Endothelial cell of umbilical vein (primary cell): ENCODE measurements at regions not wholly inside any gene's neighbourhood (a gene's known extent, or its start where the extent isn't known, plus 50 kb on each side); places are given as distances from the start of the nearest gene placed in this dataset.

Experiments
- BruUV-seq: library from RNA; stranded (reverse); fragments of 400-500 nt; replicated peaks from 2 replicates; lab custom pipeline; 2021; lab: Mats Ljungman, UMichigan
- CTCF ChIA-PET: fragments of 300-600, 350-600 bp; sonication (Branson Sonifier 250); formaldehyde crosslinking; loops from one replicate; lab custom pipeline; 2021; ENCODE audit warnings: antibody characterized with exemption, inconsistent platforms; lab: Charles Lee
- POLR2A ChIA-PET: fragments of 300-600, 350-600 bp; sonication (Branson Sonifier 250); formaldehyde crosslinking; loops from one replicate; lab custom pipeline; 2021; ENCODE audit warnings: antibody characterized with exemption, inconsistent platforms; lab: Charles Lee
- DNase-seq: peaks from one replicate; pipeline ENCODE4 v3.0.0-alpha.2; 2011; ENCODE audit warnings: low read depth, low spot score
- FAIRE-seq: peaks from 2 replicates; lab custom pipeline; 2011; peaks lifted over from hg19 to GRCh38; lab: Jason Lieb, UNC
- H2AFZ ChIP-seq: 2 replicates; pipeline ENCODE4 v1.6.0; 2012; ENCODE audit warnings: low read depth, low read length, control low read depth, inconsistent platforms
- H3K27ac ChIP-seq: 2 replicates; pipeline ENCODE4 v1.5.1; 2011; ENCODE audit warnings: low read depth, mild to moderate bottlenecking, control low read depth, low read length, moderate library complexity; ENCODE audit not compliant: insufficient read depth
- H3K27me3 ChIP-seq, 2 experiments: 2 replicates each; pipeline versions ENCODE4 v1.6.0 to v1.6.1; 2011; ENCODE audit warnings: low read length in 2 of 2, mixed read lengths in 1 of 2; ENCODE audit not compliant: control insufficient read depth in 2 of 2, insufficient read depth in 2 of 2
- H3K36me3 ChIP-seq, 2 experiments: 2 replicates in 1 of 2; 3 replicates in 1 of 2; pipeline ENCODE4 v1.5.1; 2011; ENCODE audit warnings: low read length in 2 of 2, mild to moderate bottlenecking in 1 of 2, moderate library complexity in 1 of 2; ENCODE audit not compliant: control insufficient read depth in 2 of 2, insufficient read depth in 2 of 2; ENCODE audit errors: extremely low read depth in 1 of 2
- H3K4me1 ChIP-seq: 3 replicates; pipeline ENCODE4 v1.5.1; 2011; ENCODE audit warnings: mild to moderate bottlenecking, low read length; ENCODE audit not compliant: control insufficient read depth, insufficient read depth; ENCODE audit errors: extremely low read depth
- H3K4me2 ChIP-seq: 2 replicates; pipeline ENCODE4 v1.6.1; 2011; ENCODE audit warnings: low read length, control low read depth, mixed read lengths; ENCODE audit not compliant: insufficient read depth
- H3K4me3 ChIP-seq, 3 experiments: fragments of 200-600 bp in 1 of 3; sonication (generic), shearing (Covaris generic) in 1 of 3; replicated peaks in 1 of 3; 2 replicates each; pipeline ENCODE4 v1.5.1; 2011 to 2016; ENCODE audit warnings: control low read depth in 3 of 3, low read length in 3 of 3, mild to moderate bottlenecking in 2 of 3, inconsistent platforms in 1 of 3, low read depth in 1 of 3, moderate library complexity in 1 of 3; ENCODE audit not compliant: insufficient read depth in 1 of 3
- H3K79me2 ChIP-seq: 2 replicates; pipeline ENCODE4 v1.6.0; 2012; ENCODE audit warnings: low read length, inconsistent platforms; ENCODE audit not compliant: control insufficient read depth, insufficient read depth
- H3K9ac ChIP-seq: replicated peaks from 2 replicates; pipeline ENCODE3; 2011; ENCODE audit warnings: low read length, control low read depth; ENCODE audit not compliant: insufficient read depth; ENCODE audit errors: extremely low read depth
- H3K9me1 ChIP-seq: replicated peaks from 3 replicates; pipeline ENCODE4 v1.6.0; 2011; ENCODE audit warnings: mild to moderate bottlenecking, low read length; ENCODE audit not compliant: control insufficient read depth, insufficient read depth; ENCODE audit errors: extremely low read depth
- H3K9me3 ChIP-seq: replicated peaks from 2 replicates; pipeline ENCODE4 v1.5.1; 2012; ENCODE audit warnings: low read length, inconsistent platforms; ENCODE audit not compliant: control insufficient read depth, insufficient read depth
- H4K20me1 ChIP-seq: replicated peaks from 2 replicates; pipeline ENCODE3; 2011; ENCODE audit warnings: mild to moderate bottlenecking, low read length; ENCODE audit not compliant: control insufficient read depth, insufficient read depth; ENCODE audit errors: extremely low read depth
- CTCF ChIP-seq, 2 donors: IDR thresholded peaks; 1 replicate in 1 of 2; 2 replicates in 1 of 2; pipeline ENCODE4 v1.5.1; 2011; ENCODE audit warnings: low read length in 2 of 2, mild to moderate bottlenecking in 2 of 2, moderate library complexity in 2 of 2, control low read depth in 1 of 2, inconsistent platforms in 1 of 2, low read depth in 1 of 2; ENCODE audit not compliant: insufficient read depth in 1 of 2; ENCODE audit errors: extremely low read depth in 1 of 2
- EZH2 ChIP-seq: IDR thresholded peaks from 2 replicates; pipeline ENCODE4 v1.6.1; 2012; ENCODE audit warnings: borderline replicate concordance, low read depth, mild to moderate bottlenecking, moderate library complexity, low read length, inconsistent platforms; ENCODE audit not compliant: severe bottlenecking
- FOS ChIP-seq: IDR thresholded peaks from 2 replicates; pipeline ENCODE4 v1.6.1; 2011; ENCODE audit warnings: mild to moderate bottlenecking, low read length, moderate library complexity, borderline replicate concordance; ENCODE audit not compliant: insufficient read depth
- GATA2 ChIP-seq: IDR thresholded peaks from 2 replicates; pipeline ENCODE4 v1.7.0; 2011; ENCODE audit warnings: low read depth, mild to moderate bottlenecking, moderate library complexity, mixed read lengths, low read length; ENCODE audit not compliant: insufficient read length, insufficient read depth
- JUN ChIP-seq: IDR thresholded peaks from 2 replicates; pipeline ENCODE4 v1.6.1; 2011; ENCODE audit warnings: borderline replicate concordance, low read depth; ENCODE audit not compliant: insufficient read length, insufficient read depth
- MAX ChIP-seq: IDR thresholded peaks from 2 replicates; pipeline ENCODE4 v1.6.1; 2011; ENCODE audit not compliant: insufficient read depth, insufficient read length
- MYC ChIP-seq: IDR thresholded peaks from one replicate; pipeline ENCODE4 v1.6.1; 2011; ENCODE audit warnings: mild to moderate bottlenecking, low read depth, low read length
- POLR2A ChIP-seq: IDR thresholded peaks from 2 replicates; pipeline ENCODE4 v1.6.1; 2012; ENCODE audit warnings: low read depth, mild to moderate bottlenecking, control low read depth, low read length
- POLR2AphosphoS5 ChIP-seq: IDR thresholded peaks from 2 replicates; pipeline ENCODE4 v1.6.1; 2012; ENCODE audit warnings: low read depth, mild to moderate bottlenecking, control low read depth, low read length, moderate library complexity; ENCODE audit not compliant: insufficient read depth
- dilution Hi-C: fragments of 300-500 bp; cut with MboI; formaldehyde crosslinking; loops from one replicate; pipeline ENCODE4 v1.15.0; 2019; ENCODE audit warnings: low sequenced_read_pairs; ENCODE audit not compliant: extremely low pct_ligation_motif_present
- intact Hi-C: fragments of 100-400 bp; cut with micrococcal nuclease; formaldehyde crosslinking; loops from one replicate; pipeline ENCODE4 v1.10.0; 2022

GRCh38 chr22:48315439-48316256 is 1512.0 kb downstream of the BRD1 start:
- BruUV-seq = no TSS peak
- no peak overlapping the region for H2AFZ ChIP-seq
- TF ChIP-seq GATA2 (no peak), EZH2 (no peak), POLR2A (no peak), CTCF (IDR thresholded peaks at IDR 0.05; ENCODE audit: extremely low read depth in 1 of 2, insufficient read depth in 1 of 2, low read depth in 1 of 2, low read length in 2 of 2) (no peak)
- no peak overlapping the region for H3K4me3 ChIP-seq
- ChIA-PET POLR2A (interaction anchor here (0.6 kb wide), 1 partner anchor 856 kb away, joined by 10 read pairs; no protein-coding TSS in a partner anchor), CTCF (no interaction called here)
- FAIRE-seq (no peak), DNase-seq (no peak)
- H3K4me1 ChIP-seq = no peaks in the 10 kb centered on the region
- no peaks in the 10 kb centered on the region for H3K36me3 ChIP-seq
- H3K79me2 ChIP-seq = no peaks in the 10 kb centered on the region
- H3K27ac ChIP-seq = no peak overlapping the region
- no peaks in the 10 kb centered on the region for H4K20me1 ChIP-seq
- H3K27me3 ChIP-seq = no peaks in the 10 kb centered on the region
- H3K9me1 ChIP-seq = no peaks in the 10 kb centered on the region
- H3K4me2 ChIP-seq = no peak overlapping the region
- dilution Hi-C loops = no loop called here
- H3K9ac ChIP-seq = no peak overlapping the region
- intact Hi-C loops = no loop called here
- peaks cover 16% of the 10 kb centered on the region for H3K9me3 ChIP-seq

GRCh38 chr22:48314073-48314472 is 1513.6 kb downstream of the BRD1 start:
- H3K9ac ChIP-seq = no peak overlapping the region
- H3K4me1 ChIP-seq = no peaks in the 10 kb centered on the region
- DNase-seq (no peak), FAIRE-seq (no peak)
- intact Hi-C loops (no loop called here), dilution Hi-C loops (no loop called here)
- H3K36me3 ChIP-seq = no peaks in the 10 kb centered on the region
- H2AFZ ChIP-seq = no peak overlapping the region
- TF ChIP-seq JUN (no peak), EZH2 (no peak), CTCF (IDR thresholded peaks at IDR 0.05; ENCODE audit: extremely low read depth in 1 of 2, insufficient read depth in 1 of 2, low read depth in 1 of 2, low read length in 2 of 2) (no peak), GATA2 (no peak), POLR2AphosphoS5 (no peak), FOS (no peak), MAX (no peak), POLR2A (no peak), MYC (no peak)
- BruUV-seq = no TSS peak
- H3K9me1 ChIP-seq = no peaks in the 10 kb centered on the region
- no peak overlapping the region for H3K4me2 ChIP-seq
- H3K79me2 ChIP-seq = no peaks in the 10 kb centered on the region
- ChIA-PET POLR2A (no interaction called here), CTCF (no interaction called here)
- no peaks in the 10 kb centered on the region for H3K27me3 ChIP-seq
- no peaks in the 10 kb centered on the region for H4K20me1 ChIP-seq
- no peak overlapping the region for H3K27ac ChIP-seq
- H3K9me3 ChIP-seq = peaks cover 20% of the 10 kb centered on the region
- H3K4me3 ChIP-seq = no peak overlapping the region
